GM23248 (cell line): ENCODE measurements at regions not wholly inside any gene's neighbourhood (a gene's known extent, or its start where the extent isn't known, plus 50 kb on each side); places are given as distances from the start of the nearest gene placed in this dataset.

Experiments used
- EZH2 ChIP-seq: fragments of 200-600 bp; sonication (generic); IDR thresholded peaks from 2 replicates; pipeline ENCODE4 v1.6.1; 2018; ENCODE audit warnings: antibody characterized with exemption, mild to moderate bottlenecking; ENCODE audit not compliant: insufficient read depth, poor library complexity, severe bottlenecking
- EZH2phosphoT487 ChIP-seq: fragments of 200-600 bp; sonication (generic); IDR thresholded peaks from 2 replicates; pipeline ENCODE4 v1.6.1; 2018; ENCODE audit warnings: antibody characterized with exemption, moderate library complexity, mild to moderate bottlenecking, low read depth; ENCODE audit not compliant: insufficient read depth

- no peak for TF ChIP-seq EZH2
- TF ChIP-seq EZH2phosphoT487 = no peak
Observed at GRCh38 chr11:80502511-80502910, 1061.7 kb upstream of the TENM4 start.
